NB4 (cell line): ENCODE measurements at regions not wholly inside any gene's neighbourhood (a gene's known extent, or its start where the extent isn't known, plus 50 kb on each side); places are given as distances from the start of the nearest gene placed in this dataset.
A peak's percentile ranks its signal among the peaks of the same experiment; 100 is the strongest.

Experiments
- DNase-seq: peaks from one replicate; pipeline ENCODE4 v3.0.0; 2010; ENCODE audit warnings: low read depth
- H3K4me3 ChIP-seq: one replicate; pipeline ENCODE4 v1.5.1; 2011; ENCODE audit warnings: mild to moderate bottlenecking, low read depth, low read length, moderate library complexity
- CTCF ChIP-seq: IDR thresholded peaks from one replicate; pipeline ENCODE4 v1.5.1; 2012; ENCODE audit warnings: low read depth, low read length
- MAX ChIP-seq: IDR thresholded peaks from 2 replicates; pipeline ENCODE4 v1.6.1; 2011; ENCODE audit warnings: low read depth, low read length
- MYC ChIP-seq: IDR thresholded peaks from 2 replicates; pipeline ENCODE4 v1.6.1; 2011; ENCODE audit warnings: low read depth, low read length
- POLR2A ChIP-seq: IDR thresholded peaks from 2 replicates; pipeline ENCODE4 v1.6.1; 2011; ENCODE audit warnings: mild to moderate bottlenecking; ENCODE audit not compliant: insufficient read length; ENCODE audit errors: extremely low read depth

DNA sequence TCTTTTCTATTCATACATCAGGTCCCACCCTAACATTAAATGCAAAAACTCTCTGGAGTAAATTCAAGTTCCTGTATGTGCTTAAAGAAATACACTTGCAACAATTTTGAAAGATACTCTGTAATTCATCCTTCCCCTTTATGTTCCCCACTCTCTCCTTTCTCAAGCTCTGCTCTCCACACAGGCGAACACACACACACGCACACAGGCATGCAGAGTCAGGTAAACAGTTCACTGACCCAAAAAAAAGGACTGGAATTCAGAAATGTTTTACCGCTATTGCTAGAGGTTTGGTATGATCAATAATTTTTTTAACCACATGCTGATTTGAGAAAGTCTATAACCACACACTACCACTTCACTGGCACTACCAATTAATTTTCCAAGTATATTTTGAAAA is 152.4 kb upstream of the TMCC3 start:
- H3K4me3 ChIP-seq = no peak overlapping the region
- no peak for DNase-seq

DNA sequence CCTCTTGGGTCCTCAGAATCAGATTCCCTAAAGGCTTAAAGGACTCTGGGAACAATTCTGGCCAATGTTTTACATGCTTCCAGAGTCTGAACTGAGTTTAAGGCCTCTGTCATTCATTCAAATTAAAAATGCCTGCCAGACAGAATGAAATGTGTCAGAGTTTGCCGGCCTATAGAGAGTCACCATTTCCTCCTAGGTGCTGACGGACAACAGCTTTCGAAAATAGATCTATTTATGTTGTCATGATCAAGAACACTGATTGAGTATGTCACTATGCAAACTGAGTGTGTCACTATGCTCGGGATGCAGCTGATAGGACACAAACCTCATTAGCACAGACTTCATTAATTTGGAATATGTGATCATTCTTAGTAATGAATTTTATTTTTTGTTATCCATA is 151.4 kb upstream of the TMCC3 start:
- H3K4me3 ChIP-seq = no peak overlapping the region
- DNase-seq = no peak
- TF ChIP-seq CTCF = no peak
- TF ChIP-seq MAX = no peak
- TF ChIP-seq POLR2A = no peak
- TF ChIP-seq MYC = no peak

More for the DNA sequence above, 152.4 kb upstream of the TMCC3 start:
- TF ChIP-seq POLR2A (no peak), MYC (no peak), MAX (no peak), CTCF (no peak)

- DNase-seq = no peak
- no peak overlapping the region for H3K4me3 ChIP-seq
- TF ChIP-seq POLR2A (no peak), MYC (no peak), MAX (no peak), CTCF (no peak)
Measured at GRCh38 chr12:94799136-94799535, 148.8 kb upstream of the TMCC3 start.

DNA sequence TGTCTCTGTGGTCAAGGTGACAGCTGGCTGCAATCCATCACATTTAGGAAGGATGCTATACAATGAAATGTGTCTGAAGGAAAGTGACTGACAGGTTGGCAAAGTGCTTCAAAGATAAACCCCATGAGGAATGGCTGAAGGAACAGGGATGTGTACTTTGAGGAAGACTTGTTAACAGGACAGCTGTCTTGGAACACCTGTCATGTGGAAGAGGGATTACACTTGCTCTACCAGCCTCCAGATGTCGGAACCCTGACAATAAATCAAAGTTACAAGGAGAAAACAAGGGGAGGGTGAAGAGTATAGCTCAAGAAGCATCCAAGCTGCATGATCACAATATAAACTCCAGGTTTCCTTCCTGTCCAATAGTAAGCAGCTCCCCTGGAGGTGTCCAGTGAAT is 147.8 kb upstream of the TMCC3 start:
- TF ChIP-seq MAX = no peak
- TF ChIP-seq POLR2A = no peak
- no peak for TF ChIP-seq CTCF
- no peak for TF ChIP-seq MYC
- no peak for DNase-seq
- H3K4me3 ChIP-seq = no peak overlapping the region

DNA sequence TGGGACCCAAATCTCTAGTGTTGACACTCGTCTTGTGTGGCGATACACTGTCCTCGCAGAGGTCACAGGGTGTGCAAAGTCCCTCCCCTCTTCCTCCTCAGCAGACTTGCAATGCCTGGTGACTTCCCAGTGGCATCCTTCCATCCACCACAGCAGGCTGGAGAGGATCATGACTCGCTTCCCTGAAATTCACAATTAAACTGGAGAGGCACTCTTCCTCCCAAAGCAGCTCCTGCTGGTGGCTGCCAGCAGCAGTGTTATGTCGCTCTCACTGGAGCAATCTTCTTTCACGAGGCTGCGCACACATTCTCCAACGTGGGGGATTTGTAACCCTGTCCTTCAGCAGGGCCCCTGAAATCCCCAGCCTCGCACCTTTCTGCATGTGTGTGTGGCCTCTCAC is 145.2 kb upstream of the TMCC3 start:
- no peak overlapping the region for H3K4me3 ChIP-seq
- peak; percentile 14 for DNase-seq

DNA sequence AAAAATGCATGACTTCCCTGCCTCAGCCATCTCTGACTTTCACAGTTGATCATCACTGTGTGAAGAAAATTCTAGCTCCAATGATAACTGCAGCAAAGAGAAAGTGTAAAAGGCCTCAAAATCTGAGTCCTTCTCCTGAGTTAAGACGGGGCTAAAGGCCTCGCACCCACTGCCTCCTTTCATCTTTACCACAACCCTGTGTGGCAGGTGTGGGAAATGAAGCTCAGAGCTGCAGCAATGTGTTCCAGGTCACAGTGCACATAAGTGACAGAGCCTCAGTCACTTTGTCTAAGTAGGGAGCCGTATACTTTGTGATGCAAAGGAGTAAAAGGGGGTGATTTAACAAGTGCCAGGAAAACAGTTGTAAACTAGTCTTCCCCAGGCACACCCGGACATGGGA is 144.7 kb upstream of the TMCC3 start:
- no peak for TF ChIP-seq POLR2A
- TF ChIP-seq CTCF = no peak
- no peak for TF ChIP-seq MAX
- no peak for TF ChIP-seq MYC
- no peak overlapping the region for H3K4me3 ChIP-seq
- no peak for DNase-seq

More for the DNA sequence above, 145.2 kb upstream of the TMCC3 start:
- no peak for TF ChIP-seq MYC
